GM19372 (cell line): ENCODE measurements at regions not wholly inside any gene's neighbourhood (a gene's known extent, or its start where the extent isn't known, plus 50 kb on each side); places are given as distances from the start of the nearest gene placed in this dataset.

Source experiments
- ATAC-seq: cut with Tn5 transposase; IDR thresholded peaks from one replicate; pipeline ENCODE4 v1.9.1; 2021; ENCODE audit warnings: mild to moderate bottlenecking, low read depth, moderate library complexity; ENCODE audit not compliant: unreplicated experiment

DNA sequence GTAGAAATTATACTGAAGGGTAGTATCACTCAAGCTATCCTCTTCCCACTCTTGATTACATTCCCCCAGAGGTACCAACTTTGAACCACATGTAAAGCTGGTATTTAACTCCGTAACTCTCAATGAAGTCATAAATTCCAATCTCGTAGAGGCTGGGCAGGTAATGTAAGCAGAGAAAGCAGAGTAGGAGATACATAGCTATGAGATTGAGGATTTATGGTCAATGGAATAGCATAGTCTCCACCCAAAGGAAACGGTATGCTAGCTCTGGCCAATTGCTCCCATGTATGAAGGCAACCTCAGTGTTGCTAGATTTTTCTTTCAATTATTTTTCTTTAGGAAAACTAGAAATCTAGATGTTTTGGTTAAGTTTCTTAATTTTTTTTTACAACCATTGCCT is 163.1 kb upstream of the NRIP1 start:
- ATAC-seq = no peak

DNA sequence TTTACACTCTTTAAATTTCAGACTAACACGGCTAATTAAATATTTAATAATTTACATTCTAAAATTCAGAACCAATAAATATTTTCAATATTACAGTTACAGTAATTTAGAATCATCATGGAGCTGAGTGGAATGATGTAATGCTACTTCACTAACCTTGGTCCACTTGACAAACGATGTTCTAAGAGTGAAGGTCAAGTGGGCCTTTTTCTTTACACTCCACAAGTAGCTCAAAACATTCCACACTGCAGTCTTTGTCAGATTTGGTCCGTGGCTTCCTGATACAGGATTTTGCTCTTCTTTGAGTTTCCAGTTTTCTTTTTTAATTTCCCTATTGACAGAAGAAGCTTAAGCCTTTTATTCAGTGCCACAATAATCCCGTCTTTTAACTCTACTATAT is 164.6 kb upstream of the NRIP1 start:
- no peak for ATAC-seq

DNA sequence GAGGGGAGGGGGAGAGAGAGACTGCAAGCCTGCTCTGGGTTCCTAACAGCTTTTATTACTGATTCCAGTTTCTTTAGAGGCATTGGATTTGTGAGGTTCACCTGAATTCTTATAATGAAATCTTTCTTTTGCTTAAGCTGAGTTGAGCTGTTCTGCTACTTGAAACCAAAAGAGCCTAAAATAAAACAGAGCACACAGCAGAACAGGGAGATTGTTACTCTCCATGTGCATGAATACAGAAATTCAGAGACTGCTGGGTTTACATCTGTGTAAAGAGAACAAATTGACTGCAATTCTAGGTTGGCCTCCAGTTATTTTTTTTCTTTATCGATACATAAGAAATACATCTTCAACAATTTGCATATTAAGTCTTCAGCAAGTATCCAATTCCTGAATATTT is 168.8 kb upstream of the NRIP1 start:
- no peak for ATAC-seq

DNA sequence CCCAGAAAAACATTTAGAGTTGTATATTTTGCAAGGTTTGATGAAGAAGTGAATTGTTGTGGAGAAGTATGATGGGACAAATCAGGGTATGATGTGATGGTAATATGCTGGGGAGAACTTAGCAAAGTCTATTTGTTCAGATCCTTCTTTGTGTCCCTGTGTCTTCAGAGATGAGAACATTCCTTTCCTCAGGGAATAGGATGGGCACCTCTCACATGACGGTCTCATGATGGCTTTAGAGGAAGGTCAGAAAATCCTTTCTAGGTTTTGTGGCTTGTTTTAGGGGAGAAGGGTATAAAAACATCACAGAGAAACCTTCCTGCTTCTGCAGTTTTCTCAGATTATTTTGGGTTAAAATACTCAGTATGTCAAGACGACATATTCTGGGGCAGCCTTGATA is 171.3 kb upstream of the NRIP1 start:
- no peak for ATAC-seq

DNA sequence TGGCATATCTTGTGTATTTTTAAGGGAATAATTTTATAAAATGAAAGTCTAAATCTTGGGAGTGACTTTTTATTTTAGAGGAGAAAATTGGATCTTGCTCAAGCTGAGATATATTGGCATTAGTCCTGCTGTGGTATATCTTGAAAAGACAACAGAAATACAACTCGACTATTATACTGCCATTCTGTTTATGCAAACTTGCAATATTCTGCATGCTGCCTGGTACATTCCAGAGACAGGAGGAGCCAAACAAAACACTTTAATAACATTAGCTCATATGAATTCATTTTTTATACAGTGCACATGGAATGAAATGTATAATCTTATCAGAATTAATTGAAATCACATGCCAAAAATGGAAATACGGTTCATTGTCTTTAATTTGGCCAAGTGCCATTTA is 176.0 kb upstream of the NRIP1 start:
- ATAC-seq = no peak

DNA sequence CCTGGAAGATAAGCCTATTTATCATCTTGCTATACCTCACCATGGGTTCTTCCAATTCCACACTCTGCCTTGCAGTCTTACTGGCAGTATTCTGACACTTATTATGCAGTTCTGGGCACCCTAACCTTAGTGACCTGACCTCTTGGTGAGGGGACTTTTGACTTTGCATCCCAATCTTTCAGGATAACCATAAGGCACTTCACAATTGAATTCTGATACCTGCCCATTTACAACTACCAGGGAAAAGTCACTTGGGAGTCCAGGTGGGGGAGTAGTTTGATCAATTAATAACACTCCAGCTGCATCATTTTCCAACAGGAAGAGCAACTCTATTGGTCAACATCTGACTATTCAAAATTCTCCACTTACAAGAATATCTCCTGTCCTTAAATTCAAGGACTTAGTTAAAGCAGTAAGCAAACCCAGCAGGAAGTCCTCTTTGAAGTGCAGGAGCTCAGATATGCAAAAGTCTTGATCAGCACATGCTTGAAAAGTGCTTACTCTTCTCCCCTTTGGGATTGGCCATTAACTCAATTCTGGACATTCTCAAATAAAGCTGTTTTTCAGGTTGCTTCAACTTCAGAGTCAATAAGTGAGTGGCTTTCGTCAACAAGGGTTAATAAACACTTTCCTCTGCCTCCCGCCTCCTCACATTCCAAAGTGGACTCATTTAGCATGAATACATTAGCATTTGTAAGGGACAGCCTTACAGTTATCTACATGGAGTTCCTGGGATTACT is 177.4 kb upstream of the NRIP1 start:
- no peak for ATAC-seq

DNA sequence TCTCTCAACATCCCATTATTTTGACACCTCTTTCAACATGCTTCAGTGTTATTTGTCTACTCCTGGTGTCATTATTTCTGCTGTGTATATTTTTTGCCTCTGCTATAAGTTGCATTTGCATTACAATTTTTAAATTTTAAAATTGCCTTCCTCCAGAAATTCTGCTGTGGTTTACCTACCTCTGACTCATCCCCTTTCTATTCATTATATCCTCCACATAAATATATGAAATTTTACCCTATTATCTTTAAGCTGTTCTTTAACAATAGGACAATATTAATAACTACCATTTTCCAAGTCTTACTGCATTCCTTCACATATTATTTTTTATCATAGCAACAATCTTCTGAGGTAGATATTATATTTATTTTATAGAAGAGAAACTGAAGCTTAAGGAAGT is 178.1 kb upstream of the NRIP1 start:
- no peak for ATAC-seq

DNA sequence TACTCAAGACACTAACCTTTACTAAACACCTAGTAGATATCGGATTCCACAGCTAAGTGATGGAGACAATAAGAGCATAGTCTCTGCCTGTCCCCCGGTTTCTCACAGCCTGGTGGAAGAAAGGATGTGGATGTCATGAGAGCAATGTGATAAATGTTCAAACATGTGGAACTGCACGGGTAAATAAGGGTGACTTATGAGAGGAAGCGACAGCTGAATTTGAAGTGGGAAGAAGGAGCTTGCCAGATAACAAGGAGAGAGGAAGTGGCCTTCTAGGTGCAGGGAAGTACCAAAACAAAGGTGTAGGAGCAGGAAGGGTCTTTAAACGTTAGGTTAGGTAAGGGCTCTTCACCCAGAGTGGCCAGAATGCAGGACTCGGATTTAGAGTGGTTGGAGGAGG is 178.6 kb upstream of the NRIP1 start:
- ATAC-seq = no peak

DNA sequence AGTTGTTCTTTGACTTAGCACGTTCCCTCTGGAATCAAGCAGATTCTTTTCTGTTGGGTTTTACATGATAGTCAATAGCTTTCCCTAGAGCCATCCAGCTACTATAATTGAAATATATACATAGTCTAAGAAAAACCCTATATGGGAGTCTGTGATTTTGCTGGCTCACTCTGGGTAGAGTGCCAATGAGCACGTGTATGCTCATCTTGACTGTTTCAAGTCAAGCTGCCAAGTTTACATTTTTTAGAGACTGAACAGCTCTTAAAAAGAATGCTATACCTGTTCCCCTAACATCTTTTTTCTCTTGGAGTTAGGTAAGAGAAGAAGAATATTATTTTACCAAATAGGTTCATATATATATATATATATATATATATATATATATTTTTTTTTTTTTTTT is 182.8 kb upstream of the NRIP1 start:
- no peak for ATAC-seq

DNA sequence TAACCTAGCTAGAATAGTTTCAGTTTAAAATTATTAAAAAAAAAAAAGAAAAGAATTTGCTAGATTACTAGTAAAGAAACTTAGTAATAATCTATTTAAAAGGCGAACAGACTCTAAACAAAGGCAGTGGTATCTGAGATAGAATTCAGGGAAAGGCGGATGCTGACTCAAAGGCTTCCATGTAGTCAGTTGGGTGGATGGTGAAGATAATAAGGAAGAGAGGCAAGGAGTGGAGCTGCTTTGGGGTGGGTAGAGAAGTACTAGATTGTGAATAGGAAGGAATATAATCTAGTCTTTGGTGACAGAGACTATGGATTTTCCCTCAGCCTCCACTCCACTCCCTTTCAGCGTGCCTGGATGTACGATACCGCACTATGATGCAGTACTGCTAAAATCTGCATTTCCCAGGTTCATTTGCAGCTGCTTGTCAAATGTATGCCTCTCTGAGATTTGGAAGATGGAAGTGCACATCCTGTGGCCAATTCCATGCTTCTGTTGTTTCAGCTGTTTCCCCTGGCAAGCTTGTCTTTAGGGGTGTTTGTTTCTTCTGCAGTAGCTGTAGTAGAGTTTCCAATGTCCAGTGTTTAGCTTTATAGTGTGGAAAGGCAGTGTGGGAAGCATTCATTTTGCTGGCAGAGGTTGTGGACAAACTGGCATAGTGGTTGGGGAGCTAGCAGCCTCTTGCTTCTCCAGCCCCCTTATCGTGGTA is 184.6 kb upstream of the NRIP1 start:
- no peak for ATAC-seq

DNA sequence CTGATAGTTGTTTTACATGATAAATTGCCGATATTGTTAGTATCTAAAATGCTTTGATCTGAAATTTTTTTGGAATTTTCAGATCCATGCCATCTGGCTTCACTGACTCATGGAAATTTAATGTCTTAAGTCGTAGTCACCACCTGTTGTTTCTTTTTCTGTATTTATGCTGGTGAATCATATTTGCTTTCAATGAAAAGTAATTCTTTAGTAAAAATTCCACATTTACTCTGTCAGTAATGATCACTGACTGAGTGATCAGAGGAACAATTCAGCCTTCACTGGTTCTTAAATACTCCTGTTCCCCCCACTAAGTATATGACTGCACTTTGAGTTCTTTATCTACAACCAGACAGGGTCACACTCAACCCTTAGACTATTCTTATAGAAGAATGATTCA is 185.6 kb upstream of the NRIP1 start:
- no peak for ATAC-seq

DNA sequence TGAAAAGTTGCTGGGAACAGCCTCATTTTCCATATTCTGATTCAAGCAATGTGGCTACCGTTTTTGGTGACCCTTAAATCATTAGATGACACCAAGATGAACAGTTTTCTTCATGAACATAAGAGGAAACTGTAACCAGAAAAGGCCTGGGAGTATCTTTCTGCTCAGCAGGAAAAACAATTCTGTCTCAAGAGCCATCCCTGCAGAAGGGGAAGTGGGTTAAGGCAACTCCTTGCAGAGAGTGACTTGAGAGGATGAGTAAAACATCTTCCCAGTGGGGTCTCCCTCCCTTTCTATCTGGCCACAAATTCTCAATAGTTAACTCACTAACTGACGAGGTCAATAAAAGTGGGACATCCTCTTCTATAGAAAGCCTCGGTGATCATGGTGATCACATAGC is 187.6 kb upstream of the NRIP1 start:
- ATAC-seq = no peak

DNA sequence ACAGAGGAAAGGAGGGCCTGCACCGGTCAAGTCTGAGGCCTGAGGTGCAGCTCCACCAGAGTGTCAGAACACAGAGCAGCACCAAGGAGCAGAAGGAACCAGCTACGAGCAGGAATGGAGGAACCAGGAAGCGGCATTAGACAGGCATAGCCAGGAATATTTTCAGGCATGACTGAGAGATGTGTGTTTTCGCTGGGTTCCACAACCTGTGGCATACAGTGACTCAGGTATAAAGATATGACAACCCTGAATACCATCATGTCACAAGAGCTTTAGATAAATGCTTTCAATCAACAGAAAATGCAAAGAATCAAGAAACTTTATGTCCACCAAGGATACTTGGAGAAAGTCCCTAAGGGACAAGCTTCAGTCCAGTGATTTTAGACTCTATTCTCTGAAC is 189.3 kb upstream of the NRIP1 start:
- ATAC-seq = no peak

DNA sequence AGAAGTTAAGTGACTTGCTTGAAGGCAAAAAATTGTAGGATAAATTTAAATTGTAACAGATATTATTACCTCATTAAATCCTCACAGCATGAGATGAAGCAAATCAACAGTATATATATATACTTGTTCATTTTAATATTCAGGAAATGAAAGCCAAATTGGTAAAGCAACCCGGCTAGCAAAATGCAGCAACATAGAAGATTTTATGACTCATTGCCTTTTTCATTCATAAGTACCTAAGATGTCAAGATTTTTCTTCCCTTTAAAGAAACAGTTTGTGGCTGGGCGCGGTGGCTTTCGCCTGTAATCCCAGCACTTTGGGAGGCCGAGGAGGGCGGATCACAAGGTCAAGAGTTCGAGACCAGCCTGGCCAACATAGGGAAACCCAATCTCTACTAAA is 190.5 kb upstream of the NRIP1 start:
- ATAC-seq = no peak

DNA sequence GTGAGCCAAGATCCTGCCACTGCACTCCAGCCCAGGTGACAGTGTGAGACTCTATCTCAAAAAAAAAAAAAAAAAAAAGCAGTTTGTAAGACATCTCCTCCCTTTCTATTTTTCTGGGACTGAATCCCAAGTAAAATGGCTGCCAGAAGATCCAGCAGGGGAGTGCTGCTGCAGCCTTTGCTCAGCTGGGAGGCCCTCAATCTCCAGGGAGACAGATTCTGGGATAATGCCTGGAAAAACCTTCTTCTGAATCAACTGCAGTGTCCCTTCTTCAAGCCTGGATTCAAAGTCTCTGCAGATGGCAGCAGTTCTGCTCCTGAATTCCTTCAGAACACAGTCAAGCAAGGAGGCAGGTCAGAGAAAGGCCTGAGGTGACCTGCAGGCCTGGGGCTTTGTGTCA is 191.0 kb upstream of the NRIP1 start:
- ATAC-seq = no peak

DNA sequence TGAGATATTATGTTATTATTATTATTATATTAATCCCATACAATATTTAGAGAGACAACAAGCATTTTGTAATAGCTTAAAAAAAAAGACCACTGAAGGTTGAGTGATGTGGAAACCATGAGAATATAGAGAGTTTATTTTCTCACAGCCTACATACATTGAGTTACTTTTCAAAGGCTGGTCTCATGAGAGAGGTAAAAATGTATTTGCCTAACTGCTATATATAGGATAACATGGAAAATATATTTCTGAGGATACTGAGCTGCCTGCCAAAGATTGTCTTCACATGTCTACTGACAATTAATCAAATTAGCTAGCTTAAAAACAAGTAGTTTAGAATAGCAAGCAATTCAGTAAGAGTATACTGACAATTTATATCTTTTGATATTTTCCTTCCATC is 192.2 kb upstream of the NRIP1 start:
- no peak for ATAC-seq

DNA sequence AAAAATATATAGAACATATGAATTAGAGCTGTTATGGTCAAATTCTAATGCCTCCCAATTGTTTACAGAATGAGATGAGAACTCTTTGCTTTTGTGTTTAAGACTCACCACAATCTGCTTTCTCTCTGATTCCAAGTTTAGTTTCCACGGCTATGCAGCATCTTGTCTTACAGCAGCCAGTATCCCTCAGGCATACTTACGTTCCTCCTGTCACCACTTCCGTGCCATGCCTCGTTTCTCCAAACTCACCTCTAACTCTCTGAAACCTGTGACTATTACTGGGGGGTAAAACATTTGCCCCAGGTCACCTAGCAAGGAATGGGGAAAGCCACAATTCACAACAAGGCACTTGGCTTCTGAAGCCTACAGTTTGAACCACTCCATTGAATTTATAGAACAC is 192.8 kb upstream of the NRIP1 start:
- ATAC-seq = no peak

DNA sequence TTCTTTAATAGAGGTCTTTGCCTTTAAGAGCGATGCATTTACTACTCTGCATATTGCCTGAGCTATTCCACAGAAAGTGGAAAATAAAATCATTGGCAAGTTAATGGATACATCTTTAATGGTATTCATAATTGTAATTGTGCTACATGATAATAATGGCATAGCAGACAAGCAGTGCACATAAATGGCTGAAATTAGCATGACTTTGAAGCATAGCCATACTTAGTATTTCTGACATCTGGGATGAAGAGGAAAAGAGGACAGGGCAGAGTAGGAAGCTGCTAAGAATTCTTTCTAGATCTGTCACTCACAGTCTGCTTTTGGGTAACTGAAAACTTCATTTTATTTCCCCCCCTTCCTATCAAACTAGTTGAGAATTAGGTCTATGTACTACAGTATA is 195.0 kb upstream of the NRIP1 start:
- no peak for ATAC-seq

DNA sequence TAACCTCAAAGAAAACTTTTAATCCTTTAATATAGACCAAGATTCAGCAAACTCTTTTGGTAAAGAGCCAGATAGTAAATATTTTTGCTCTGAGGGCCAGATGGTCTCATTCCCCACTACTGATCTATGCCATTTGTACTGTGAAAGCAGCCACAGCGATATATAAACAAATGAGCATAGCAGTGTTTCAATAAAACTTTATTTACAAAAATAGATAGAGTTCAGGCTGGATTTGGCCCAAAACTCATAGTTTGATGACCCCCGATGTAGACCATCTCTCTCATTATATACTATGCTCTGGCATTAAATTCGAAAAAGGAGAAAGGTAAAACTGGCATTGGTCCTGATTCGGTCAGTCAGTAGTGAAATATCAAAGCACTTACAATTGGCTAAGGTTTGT is 195.8 kb upstream of the NRIP1 start:
- no peak for ATAC-seq

DNA sequence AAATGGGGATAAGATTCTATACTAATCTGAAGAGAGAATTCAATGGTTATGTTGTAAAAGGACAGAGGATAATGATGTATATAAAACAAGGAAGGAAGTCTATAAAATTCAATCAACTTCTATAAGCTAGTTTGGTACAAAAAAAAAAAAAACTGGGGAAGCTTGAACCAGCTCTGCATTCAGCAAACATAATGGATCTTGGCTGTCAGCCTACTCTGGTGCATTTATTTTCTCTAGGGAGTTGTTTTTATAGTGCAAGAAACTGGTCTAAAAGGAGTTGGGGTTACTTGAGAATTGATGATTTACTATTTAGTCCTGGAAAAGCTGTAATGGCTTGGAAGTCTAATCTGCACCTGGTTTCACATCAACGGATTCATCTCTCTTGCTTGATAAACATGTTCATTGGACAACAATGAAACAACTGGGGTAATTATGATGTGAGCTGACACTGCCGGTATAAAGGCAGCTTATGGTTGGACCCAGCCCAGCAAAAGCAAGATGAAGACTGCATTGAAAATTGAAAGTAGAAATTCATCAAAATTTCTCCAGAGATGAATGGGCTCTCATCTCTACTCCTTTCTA is 199.4 kb upstream of the NRIP1 start:
- ATAC-seq = no peak

DNA sequence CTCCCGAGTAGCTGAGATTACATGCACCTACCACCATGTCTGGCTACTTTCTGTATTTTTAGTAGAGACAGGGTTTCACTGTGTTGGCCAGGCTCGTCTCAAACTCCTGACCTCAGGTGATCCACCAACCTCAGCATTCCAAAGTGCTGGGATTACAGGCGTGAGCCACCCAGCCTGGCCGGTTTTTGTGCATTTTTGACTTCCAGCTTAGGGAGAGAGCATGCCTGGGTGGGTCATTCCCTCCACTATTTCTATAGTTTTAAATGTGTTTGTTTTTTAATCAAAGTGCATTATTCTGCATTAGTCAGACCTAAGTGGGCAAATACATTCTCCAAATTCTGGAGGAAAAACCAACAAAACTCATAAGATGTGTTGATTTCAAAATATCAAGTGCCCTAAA is 207.4 kb upstream of the NRIP1 start:
- no peak for ATAC-seq

DNA sequence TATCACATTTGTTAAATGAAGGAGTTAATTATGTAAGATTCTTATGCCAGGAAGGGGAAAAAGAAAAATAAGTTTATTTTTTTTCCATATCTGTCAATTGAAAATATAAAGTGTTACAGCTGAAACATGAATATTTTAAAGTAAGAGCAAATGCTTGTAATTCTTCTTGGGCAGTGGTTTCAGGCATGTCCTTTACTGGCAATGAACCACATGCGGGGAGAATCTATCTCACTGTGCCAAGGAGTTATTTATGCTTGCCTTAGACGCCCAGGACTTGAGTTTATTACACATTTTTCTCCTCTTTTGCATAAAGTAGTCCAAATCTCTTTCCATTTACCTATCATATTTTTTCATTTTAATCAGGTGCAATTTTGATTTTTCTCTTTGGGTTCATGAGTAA is 207.8 kb upstream of the NRIP1 start:
- ATAC-seq = no peak
